ENCODE measurements at regions not wholly inside any gene's neighbourhood (a gene's known extent, or its start where the extent isn't known, plus 50 kb on each side); places are given as distances from the start of the nearest gene placed in this dataset.
"Not testable (repeated sequence)": the region's sequence is repeated elsewhere in the genome, so short reads cannot be mapped to it uniquely, and the experiment has no call there.

DNA sequence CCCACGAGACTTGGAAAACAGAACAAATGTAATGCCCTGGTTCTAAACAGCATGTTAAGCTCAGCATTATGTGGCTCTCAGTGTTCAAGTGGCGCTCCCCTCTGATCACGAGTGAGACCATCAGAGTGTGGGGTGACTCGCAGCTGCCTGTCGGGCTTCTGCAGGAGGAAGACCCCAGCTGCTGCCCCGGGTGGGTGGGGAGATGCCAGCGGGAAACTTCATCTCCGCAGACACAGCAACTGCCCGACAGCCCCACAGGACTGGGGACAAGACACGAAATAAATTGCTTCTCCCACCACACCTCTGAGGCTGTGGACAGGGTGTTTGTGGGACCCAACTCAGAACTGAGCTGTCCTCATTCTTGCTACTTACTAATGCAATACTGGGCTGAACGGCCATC, 126.3 kb upstream of the KIF5B start:
- H3K27me3 ChIP-seq (ENCODE audit: control insufficient read depth, insufficient read depth, low read length), result no peaks in the 10 kb centered on the region
- H3K4me3 ChIP-seq (ENCODE audit: insufficient read depth, low read depth, low read length), result no peak overlapping the region
- no peaks in the 10 kb centered on the region for H3K36me3 ChIP-seq (replicated peaks; ENCODE audit: control insufficient read depth, insufficient read depth, low read length)
- no peak for DNase-seq

DNA sequence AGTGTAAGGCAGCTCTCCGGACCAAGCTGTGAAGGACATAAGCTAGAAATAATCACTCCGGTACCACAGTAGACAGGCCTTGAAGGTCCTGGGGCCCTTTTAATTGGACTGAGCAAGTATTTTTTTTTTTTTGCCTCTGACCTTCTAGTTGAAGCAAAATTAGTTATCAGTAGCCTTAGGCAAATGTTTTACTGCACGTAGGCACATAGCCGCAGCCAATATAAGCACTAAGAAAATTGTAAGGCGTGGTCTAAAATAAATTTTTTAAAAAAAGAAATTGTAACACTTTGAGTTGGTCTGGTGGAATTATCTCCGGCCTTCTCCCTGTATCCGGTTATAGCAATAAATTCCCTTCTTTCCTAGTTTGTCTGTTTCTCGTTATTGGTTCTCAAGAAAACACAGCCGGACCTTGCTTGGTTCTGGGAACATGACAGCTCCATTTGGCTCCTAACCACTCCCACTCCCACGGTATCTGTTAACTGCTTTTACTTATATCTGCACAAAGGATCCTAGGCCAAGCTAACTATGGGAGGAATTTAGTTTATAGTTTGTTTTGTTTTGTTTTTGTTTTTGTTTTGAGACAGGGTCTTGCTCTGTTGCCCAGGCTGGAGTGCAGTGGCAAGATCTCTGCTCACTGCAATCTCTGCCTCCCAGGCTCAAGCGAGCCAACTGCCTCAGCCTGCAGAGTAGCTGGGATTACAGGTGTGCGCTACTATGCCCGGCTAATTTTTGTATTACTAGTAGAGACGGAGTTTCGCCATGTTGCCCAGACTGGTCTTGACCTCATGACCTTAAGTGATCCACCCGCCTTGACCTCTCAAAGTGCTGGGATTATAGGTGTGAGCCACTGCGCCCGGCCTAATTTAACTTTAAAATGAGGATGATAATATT, 124.4 kb upstream of the KIF5B start:
- Histone ChIP-seq H3K36me3 (replicated peaks; ENCODE audit: control insufficient read depth, insufficient read depth, low read length) (no peaks in the 10 kb centered on the region), H3K27me3 (ENCODE audit: control insufficient read depth, insufficient read depth, low read length) (no peaks in the 10 kb centered on the region), H3K4me3 (ENCODE audit: insufficient read depth, low read depth, low read length) (no peak overlapping the region)
- DNase-seq, result no peak

DNA sequence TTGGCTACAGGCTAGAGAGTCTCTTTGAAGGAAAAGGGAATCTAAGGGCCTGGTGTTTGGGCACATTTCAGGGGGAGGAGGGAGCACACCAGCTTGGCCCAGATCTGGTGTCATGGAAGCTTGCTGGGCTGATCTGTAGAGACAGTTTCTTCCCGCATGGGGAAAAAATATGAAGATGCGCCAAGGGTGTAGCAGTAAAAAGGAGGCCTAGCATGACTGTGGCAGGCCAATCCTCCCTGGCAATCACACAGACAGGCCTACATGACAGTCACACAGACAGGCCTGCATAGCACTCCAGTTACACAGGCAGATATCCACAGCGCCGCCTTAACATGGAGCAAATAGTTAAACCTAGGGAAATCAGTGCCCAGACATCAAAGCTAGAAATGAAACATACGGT, 123.6 kb upstream of the KIF5B start:
- no peak for DNase-seq
- Histone ChIP-seq H3K4me3 (ENCODE audit: insufficient read depth, low read depth, low read length) (no peak overlapping the region), H3K36me3 (replicated peaks; ENCODE audit: control insufficient read depth, insufficient read depth, low read length) (no peaks in the 10 kb centered on the region), H3K27me3 (ENCODE audit: control insufficient read depth, insufficient read depth, low read length) (no peaks in the 10 kb centered on the region)

DNA sequence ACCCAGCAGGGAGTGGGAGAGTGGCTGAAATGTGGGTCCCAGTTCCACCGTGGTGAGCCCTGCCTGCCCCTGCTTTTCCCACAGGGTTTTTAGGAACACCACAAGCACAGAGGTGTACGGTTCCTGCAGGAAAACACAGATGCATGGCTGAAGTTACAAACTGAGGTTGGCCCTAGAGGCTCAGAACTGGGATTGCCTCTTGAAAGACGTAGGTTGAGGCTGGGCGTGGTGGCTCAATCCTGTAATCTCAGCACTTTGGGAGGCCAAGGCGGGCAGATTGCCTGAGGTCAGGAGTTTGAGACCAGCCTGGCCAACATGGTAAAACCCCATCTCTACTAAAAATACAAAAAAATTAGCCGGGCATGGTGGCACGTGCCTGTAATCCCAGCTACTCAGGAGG, 121.4 kb upstream of the KIF5B start:
- DNase-seq; H3K36me3 ChIP-seq (replicated peaks; ENCODE audit: control insufficient read depth, insufficient read depth, low read length); H3K4me3 ChIP-seq (ENCODE audit: insufficient read depth, low read depth, low read length); H3K27me3 ChIP-seq (ENCODE audit: control insufficient read depth, insufficient read depth, low read length): not testable (repeated sequence)

DNA sequence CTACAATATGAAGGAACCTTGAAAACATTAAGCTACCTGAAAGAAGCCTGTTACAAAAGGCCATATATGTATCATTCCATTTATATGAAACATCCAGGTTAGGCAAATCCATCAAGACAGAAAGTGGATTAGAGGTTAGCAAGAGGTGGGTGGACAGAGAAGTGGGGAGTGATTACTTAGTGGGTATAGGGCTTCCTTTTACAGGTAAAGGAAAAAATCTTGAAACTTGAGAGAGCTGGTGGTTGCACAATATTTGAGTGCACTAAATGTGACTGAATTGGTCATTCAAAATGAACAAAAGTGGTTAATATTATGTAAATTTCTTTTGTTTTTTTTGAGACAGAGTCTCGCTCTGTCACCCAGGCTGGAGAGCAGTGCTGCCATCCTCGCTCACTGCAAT, 119.4 kb upstream of the KIF5B start:
- DNase-seq, result no peak
- no peak overlapping the region for H3K4me3 ChIP-seq (ENCODE audit: insufficient read depth, low read depth, low read length)
- H3K27me3 ChIP-seq (ENCODE audit: control insufficient read depth, insufficient read depth, low read length), result no peaks in the 10 kb centered on the region
- H3K36me3 ChIP-seq (replicated peaks; ENCODE audit: control insufficient read depth, insufficient read depth, low read length), result no peaks in the 10 kb centered on the region

DNA sequence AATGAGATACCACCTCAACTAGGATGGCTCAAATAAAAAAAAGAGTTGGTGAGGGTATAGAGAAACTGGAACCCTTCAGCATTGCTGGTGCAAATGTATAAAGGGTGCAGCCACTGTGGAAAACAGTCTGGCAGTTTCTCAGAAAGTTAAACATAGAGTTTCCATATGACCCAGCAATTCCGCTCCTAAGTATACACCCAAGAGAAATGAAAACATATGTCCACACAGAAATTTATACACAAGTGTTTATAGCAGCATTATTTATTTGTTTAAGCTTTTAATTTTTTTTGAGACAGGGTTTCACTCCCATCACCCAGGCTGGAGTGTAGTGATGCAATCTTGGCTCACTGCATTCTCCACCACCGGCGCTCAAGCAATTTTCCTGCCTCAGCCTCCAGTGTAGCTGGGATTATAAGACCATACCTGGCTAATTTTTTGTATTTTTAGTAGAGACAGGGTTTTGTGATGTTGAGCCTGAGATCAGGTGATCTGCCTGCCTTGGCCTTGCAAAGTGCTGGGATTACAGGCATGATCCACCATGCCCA, 118.2 kb upstream of the KIF5B start:
- no peaks in the 10 kb centered on the region for H3K27me3 ChIP-seq (ENCODE audit: control insufficient read depth, insufficient read depth, low read length)
- H3K4me3 ChIP-seq (ENCODE audit: insufficient read depth, low read depth, low read length), result no peak overlapping the region
- DNase-seq, result no peak
- H3K36me3 ChIP-seq (replicated peaks; ENCODE audit: control insufficient read depth, insufficient read depth, low read length), result no peaks in the 10 kb centered on the region

DNA sequence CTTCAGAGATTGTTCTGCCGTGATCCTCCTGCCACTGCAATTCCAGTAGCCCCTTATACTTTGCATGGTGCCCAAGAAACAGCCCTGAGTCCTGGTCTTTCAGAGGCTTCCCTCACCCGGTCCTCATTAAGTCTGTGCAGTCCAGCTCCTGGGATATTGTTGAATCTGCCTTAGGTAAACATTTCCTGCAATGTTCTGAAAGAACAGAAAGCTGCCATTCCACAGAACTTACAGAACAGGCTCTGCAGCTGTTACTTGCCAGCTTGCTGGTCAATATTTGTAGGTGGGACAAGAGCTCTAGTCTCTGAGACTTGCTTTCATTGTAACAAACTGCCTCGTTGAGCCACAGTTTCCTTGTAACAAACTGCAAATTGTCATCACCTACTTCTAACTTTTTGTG, 115.0 kb upstream of the KIF5B start:
- no peak for DNase-seq
- H3K36me3 ChIP-seq (replicated peaks; ENCODE audit: control insufficient read depth, insufficient read depth, low read length), result no peaks in the 10 kb centered on the region

DNA sequence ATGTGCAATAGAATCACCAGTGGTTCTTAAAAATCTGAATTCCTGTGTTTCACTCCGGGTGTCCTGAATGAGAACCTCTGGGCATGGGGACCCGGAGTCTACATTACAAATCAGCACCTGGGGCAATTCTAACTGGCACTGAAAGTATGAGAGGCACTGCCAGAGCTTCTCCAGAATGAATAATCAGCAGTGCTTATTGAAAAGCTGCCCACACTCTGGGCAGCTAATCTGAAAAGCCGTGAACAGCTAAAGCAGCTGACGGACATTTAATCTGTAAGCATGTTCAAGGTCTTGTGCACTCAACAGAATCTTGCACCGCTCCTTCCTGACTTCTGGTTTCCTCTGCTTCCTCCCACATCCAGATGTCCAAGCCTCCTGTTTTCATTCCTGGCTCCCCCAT, 113.3 kb upstream of the KIF5B start:
- Histone ChIP-seq H3K36me3 (replicated peaks; ENCODE audit: control insufficient read depth, insufficient read depth, low read length) (no peaks in the 10 kb centered on the region), H3K4me3 (ENCODE audit: insufficient read depth, low read depth, low read length) (no peak overlapping the region), H3K27me3 (ENCODE audit: control insufficient read depth, insufficient read depth, low read length) (no peaks in the 10 kb centered on the region)
- no peak for DNase-seq

More for the DNA sequence above, 115.0 kb upstream of the KIF5B start:
- H3K27me3 ChIP-seq (ENCODE audit: control insufficient read depth, insufficient read depth, low read length), result no peaks in the 10 kb centered on the region
- no peak overlapping the region for H3K4me3 ChIP-seq (ENCODE audit: insufficient read depth, low read depth, low read length)

DNA sequence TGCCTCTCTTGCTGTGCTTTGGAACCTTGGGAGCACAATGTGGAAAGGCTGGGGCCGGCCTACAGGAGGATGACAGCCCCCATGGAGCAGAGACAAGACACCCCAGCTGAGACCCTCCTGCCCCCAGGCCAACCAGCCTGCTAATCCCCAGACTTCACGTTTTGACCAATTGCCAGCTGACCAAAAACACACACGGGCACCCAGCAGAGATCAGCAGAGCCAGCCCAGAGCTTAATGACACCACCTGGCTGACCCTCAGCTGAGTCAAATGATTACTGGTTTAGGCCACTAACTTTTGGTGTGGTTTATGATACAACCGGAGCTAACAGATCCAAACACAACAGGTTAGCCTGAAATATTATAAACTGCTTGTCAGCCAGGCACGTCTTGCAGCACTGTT, 111.2 kb upstream of the KIF5B start:
- DNase-seq, result no peak
- no peak overlapping the region for H3K4me3 ChIP-seq (ENCODE audit: insufficient read depth, low read depth, low read length)

DNA sequence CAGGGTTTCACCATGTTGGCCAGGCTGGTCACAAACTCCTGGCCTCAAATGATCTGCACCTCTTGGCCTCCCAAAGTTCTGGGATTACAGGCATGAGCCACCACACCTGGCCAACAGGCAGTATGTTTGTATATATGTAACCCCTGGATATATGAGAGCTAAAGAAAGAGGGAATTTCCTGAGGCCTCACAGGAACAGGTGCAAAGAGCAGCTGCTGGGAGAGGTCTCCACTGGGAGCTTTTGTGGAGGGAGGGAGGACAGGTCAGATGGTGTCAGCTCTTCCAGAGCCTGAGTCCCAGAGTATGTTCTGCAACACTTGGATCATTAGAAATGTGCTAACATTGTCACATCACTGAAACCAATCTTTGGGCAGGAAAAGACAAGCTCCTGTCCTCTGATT, 110.1 kb upstream of the KIF5B start:
- Histone ChIP-seq H3K36me3 (replicated peaks; ENCODE audit: control insufficient read depth, insufficient read depth, low read length) (no peaks in the 10 kb centered on the region), H3K4me3 (ENCODE audit: insufficient read depth, low read depth, low read length) (no peak overlapping the region), H3K27me3 (ENCODE audit: control insufficient read depth, insufficient read depth, low read length) (no peaks in the 10 kb centered on the region)
- DNase-seq, result no peak

More for the DNA sequence above, 111.2 kb upstream of the KIF5B start:
- Histone ChIP-seq H3K36me3 (replicated peaks; ENCODE audit: control insufficient read depth, insufficient read depth, low read length) (no peaks in the 10 kb centered on the region), H3K27me3 (ENCODE audit: control insufficient read depth, insufficient read depth, low read length) (no peaks in the 10 kb centered on the region)

DNA sequence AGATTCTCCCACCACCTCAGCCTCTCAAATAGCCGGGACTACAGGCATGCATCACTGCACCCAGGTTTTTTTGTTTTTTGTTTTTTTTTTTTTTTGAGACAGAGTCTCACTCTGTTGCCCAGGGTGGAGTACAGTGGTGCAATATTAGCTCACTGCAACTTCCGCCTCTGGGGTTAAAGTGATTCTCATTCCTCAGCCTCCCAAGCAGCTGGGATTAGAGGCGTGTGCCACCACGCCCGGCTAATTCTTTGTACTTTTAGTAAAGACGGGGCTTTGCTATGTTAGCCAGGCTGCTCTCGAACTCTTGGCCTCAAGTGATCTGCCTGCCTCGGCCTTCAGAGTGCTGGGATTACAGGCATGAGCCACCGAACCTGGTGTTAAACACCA, 107.5 kb upstream of the KIF5B start:
- H3K36me3 ChIP-seq (replicated peaks; ENCODE audit: control insufficient read depth, insufficient read depth, low read length), result no peaks in the 10 kb centered on the region
- no peak for DNase-seq
- H3K4me3 ChIP-seq (ENCODE audit: insufficient read depth, low read depth, low read length), result no peak overlapping the region
- H3K27me3 ChIP-seq (ENCODE audit: control insufficient read depth, insufficient read depth, low read length), result no peaks in the 10 kb centered on the region

DNA sequence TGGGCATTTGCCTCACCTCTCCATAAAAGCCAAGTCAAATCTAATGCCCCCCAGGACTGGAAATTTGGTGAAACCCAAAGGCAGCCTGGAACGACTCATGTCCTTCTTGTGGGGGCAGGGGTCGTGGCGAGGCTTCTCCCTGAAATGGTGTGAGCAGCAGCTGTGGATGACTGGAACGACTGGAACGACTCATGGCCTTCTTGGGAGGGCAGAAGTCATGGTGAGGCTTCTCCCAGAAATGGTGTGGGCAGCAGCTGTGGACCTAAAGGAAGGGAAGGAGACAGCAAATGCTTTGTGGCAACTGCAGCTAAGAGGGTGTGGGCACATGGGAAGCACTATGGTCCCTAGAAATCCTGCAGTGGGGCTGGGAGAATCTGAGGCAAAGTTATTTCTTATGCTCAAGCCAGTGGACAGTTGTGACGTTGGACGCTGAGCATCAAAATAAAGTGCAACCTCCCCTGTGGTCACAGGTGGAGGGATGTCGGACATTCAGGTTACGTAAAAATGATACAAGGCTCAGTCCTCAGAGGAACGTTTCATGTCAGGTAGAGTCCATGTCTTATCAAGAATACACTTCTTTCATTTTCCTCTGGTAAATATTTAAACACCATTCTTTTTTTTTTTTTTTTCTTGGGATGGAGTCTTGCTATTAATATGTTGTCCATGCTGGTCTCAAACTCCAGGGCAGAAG, 107.0 kb upstream of the KIF5B start:
- no peaks in the 10 kb centered on the region for H3K27me3 ChIP-seq (ENCODE audit: control insufficient read depth, insufficient read depth, low read length)
- no peaks in the 10 kb centered on the region for H3K36me3 ChIP-seq (replicated peaks; ENCODE audit: control insufficient read depth, insufficient read depth, low read length)
- DNase-seq, result no peak
- H3K4me3 ChIP-seq (ENCODE audit: insufficient read depth, low read depth, low read length), result no peak overlapping the region

DNA sequence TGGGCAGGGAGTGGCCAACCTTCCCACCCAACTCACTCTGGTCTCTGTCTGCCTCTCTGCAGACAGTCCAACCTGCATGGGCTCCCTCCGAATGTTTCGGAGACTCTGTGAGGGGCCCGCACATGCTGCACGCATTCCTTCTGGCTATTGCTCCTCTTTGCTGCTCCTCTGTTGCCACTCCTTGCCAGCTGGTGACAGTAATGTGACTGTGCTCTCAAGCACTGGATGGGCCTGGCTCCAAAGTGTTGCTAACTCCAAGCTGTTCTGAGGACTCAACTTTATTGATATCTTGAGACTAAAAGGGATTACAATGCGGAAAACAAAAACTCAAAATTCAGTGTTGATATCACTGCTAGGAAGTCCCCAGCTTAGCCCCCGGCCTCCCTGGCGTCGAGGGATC, 105.4 kb upstream of the KIF5B start:
- no peak for DNase-seq
- no peaks in the 10 kb centered on the region for H3K36me3 ChIP-seq (replicated peaks; ENCODE audit: control insufficient read depth, insufficient read depth, low read length)
- H3K27me3 ChIP-seq (ENCODE audit: control insufficient read depth, insufficient read depth, low read length), result no peaks in the 10 kb centered on the region
- H3K4me3 ChIP-seq (ENCODE audit: insufficient read depth, low read depth, low read length), result no peak overlapping the region

DNA sequence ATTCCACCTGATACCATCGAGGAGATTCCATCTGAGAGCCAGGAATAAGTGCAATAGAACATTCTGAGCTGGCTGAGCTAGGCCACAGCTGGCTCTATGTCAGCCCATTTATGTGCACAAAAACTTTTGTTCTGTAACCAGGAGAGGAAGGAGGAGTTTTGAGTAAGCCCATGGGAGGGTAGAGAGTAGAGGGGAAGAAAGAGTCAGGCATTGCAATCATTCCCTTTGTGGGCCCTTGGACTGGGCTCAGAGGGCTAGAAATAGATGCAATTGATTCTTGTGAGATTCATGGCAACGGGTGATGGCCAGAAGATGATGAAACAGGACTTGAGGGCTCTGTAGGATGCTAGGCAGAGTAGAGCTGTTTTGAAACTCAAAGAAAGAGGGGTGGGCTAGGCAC, 104.6 kb upstream of the KIF5B start:
- Histone ChIP-seq H3K4me3 (ENCODE audit: insufficient read depth, low read depth, low read length) (no peak overlapping the region), H3K36me3 (replicated peaks; ENCODE audit: control insufficient read depth, insufficient read depth, low read length) (no peaks in the 10 kb centered on the region), H3K27me3 (ENCODE audit: control insufficient read depth, insufficient read depth, low read length) (no peaks in the 10 kb centered on the region)
- DNase-seq, result no peak

DNA sequence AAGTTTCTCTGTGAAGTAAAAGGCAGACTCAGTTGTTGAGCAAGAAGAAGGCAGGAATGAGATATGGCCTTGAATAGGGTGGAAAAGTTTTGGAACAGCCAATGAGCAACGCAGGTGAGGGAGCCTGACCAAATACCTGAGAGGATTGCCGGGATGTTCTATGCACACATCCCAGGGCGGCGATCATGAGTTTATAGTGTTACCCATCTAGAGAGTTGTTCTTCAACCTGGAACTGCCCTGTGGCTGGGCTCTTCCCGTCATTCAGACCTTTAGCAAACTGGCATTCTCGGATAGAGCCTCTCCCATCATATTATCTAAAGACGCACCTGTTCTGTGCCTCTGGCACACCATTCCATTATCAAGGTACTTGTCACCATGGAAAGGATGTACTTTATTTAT, 103.0 kb upstream of the KIF5B start:
- H3K36me3 ChIP-seq (replicated peaks; ENCODE audit: control insufficient read depth, insufficient read depth, low read length), result no peaks in the 10 kb centered on the region
- DNase-seq, result no peak
- no peak overlapping the region for H3K4me3 ChIP-seq (ENCODE audit: insufficient read depth, low read depth, low read length)
- no peaks in the 10 kb centered on the region for H3K27me3 ChIP-seq (ENCODE audit: control insufficient read depth, insufficient read depth, low read length)

Data from H7 (cell line).